Transverse colon (tissue), 4 donors: ENCODE measurements at regions not wholly inside any gene's neighbourhood (a gene's known extent, or its start where the extent isn't known, plus 50 kb on each side); places are given as distances from the start of the nearest gene placed in this dataset.

Experiments
- DNase-seq: peaks from one replicate; pipeline ENCODE4 v3.0.0-alpha.2; 2019
- H3K27ac ChIP-seq, 4 donors: fragments of 200-600 bp; sonication (generic); 2 replicates each; pipeline ENCODE4 v1.5.1; 2016 to 2018; ENCODE audit warnings: inconsistent platforms in 4 of 4
- H3K27me3 ChIP-seq: fragments of 200-600 bp; sonication (generic); 2 replicates; pipeline ENCODE4 v1.5.1; 2017; ENCODE audit warnings: inconsistent platforms
- H3K36me3 ChIP-seq, 4 donors: fragments of 200-600 bp; sonication (generic); 2 replicates each; pipeline ENCODE4 v1.5.1; 2017 to 2019; ENCODE audit warnings: inconsistent platforms in 4 of 4
- H3K4me1 ChIP-seq, 4 donors: fragments of 200-600 bp; sonication (generic); 2 replicates each; pipeline ENCODE4 v1.5.1; 2017 to 2020; ENCODE audit warnings: inconsistent platforms in 4 of 4
- H3K4me3 ChIP-seq, 4 donors: fragments of 200-600 bp; sonication (generic); 1 replicate in 1 of 4; 2 replicates in 3 of 4; pipeline versions ENCODE4 v1.5.1 to v1.6.1; 2017 to 2019; ENCODE audit warnings: inconsistent platforms in 4 of 4
- H3K9me3 ChIP-seq, 2 donors: fragments of 200-600 bp; sonication (generic); 2 replicates each; pipeline ENCODE4 v1.5.1; 2017 to 2019; ENCODE audit warnings: inconsistent platforms in 2 of 2
- EP300 ChIP-seq: sonication (generic); formaldehyde crosslinking; IDR thresholded peaks from one replicate; pipeline ENCODE4 v1.6.1; 2017; ENCODE audit warnings: antibody characterized with exemption, low read depth
- POLR2A ChIP-seq: fragments of 450-650 bp; IDR thresholded peaks from one replicate; pipeline ENCODE4 v1.6.1; 2016; ENCODE audit warnings: antibody characterized with exemption, mild to moderate bottlenecking, moderate library complexity
- POLR2AphosphoS5 ChIP-seq, 3 donors: sonication (generic); formaldehyde crosslinking; IDR thresholded peaks; one replicate each; pipeline ENCODE4 v1.6.1; 2016; ENCODE audit warnings: antibody characterized with exemption in 3 of 3
- WGBS, 2 donors: methylation state at CpG; one replicate each; pipeline ENCODE4 v1.1.5; 2018; ENCODE audit warnings: low coverage in 1 of 2; 5-methylcytosine and 5-hydroxymethylcytosine counted together
- in situ Hi-C, 4 donors: fragments of 200-750 bp; cut with MboI; loops; one replicate each; pipeline versions ENCODE4 v1.15.0 to v1.15.1; 2017; ENCODE audit warnings: low sequenced_read_pairs in 3 of 4, low pct_ligation_motif_present in 1 of 4, low pct_unique_long_range_greater_than_20kb in 1 of 4
- intact Hi-C: fragments of 100-400 bp; cut with DNase I; formaldehyde crosslinking; loops from one replicate; pipeline ENCODE4 v1.15.1; 2023; ENCODE audit warnings: low total_unique reads
- TF ChIP-seq, protein P1 (sequence below), 5 experiments: fragments of 200-600 bp in 3 of 5; fragments of 450-650 bp in 2 of 5; sonication (generic) in 3 of 5; IDR thresholded peaks; 1 replicate in 2 of 5; 2 replicates in 3 of 5; pipeline ENCODE4 v1.5.1; 2016 to 2017; ENCODE audit warnings: antibody characterized with exemption in 5 of 5, inconsistent platforms in 3 of 5, mild to moderate bottlenecking in 2 of 5, moderate library complexity in 1 of 5

DNA sequence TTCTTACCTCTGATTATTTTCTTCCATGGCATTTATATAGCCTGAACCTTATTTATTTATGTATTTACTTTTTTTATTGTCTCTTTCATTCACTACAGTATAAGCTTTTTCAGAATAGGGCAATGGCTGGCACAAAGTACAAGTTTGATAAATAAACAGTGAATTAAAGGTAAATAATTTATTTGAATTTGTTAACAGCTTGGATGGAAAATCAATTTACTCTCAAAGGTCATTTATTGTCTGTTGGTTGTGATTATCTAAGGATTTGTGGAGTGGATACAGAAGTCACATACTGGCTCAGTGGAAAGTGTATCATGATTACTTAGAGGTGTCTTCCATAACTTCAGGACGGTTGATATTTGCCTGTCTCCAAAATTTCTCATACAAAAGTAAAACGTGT, 2472.9 kb downstream of the PCDH7 start:
- no peaks in the 10 kb centered on the region for H3K36me3 ChIP-seq
- TF ChIP-seq POLR2A (no peak), EP300 (no peak)
- TF ChIP-seq, protein P1, sequence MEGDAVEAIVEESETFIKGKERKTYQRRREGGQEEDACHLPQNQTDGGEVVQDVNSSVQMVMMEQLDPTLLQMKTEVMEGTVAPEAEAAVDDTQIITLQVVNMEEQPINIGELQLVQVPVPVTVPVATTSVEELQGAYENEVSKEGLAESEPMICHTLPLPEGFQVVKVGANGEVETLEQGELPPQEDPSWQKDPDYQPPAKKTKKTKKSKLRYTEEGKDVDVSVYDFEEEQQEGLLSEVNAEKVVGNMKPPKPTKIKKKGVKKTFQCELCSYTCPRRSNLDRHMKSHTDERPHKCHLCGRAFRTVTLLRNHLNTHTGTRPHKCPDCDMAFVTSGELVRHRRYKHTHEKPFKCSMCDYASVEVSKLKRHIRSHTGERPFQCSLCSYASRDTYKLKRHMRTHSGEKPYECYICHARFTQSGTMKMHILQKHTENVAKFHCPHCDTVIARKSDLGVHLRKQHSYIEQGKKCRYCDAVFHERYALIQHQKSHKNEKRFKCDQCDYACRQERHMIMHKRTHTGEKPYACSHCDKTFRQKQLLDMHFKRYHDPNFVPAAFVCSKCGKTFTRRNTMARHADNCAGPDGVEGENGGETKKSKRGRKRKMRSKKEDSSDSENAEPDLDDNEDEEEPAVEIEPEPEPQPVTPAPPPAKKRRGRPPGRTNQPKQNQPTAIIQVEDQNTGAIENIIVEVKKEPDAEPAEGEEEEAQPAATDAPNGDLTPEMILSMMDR (IDR thresholded peaks at IDR 0.05), result no peak
- in situ Hi-C loops, result no loop called here

DNA sequence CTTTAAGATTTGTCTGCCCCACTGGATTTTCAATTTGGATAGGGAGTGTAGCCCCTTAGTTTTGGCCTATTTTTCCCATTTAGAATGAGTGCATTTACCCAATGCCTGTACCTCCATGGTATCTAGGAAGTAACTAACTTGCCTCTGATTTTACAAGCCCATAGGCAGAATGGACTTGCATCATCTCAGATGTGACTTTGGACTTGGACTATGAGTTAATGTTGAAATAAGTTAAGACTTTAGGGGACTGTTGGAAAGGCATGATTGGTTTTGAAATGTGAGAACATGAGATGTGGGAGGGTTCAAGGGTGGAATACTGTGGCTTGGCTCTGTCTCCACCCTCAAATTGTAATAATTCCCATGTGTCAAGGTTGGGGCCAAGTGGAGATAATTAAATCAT, 2480.2 kb downstream of the PCDH7 start:
- Histone ChIP-seq H3K4me3 (no peak overlapping the region), H3K27me3 (no peaks in the 10 kb centered on the region), H3K9me3 (no peaks in the 10 kb centered on the region), H3K36me3 (no peaks in the 10 kb centered on the region), H3K4me1 (no peaks in the 10 kb centered on the region), H3K27ac (no peak overlapping the region)
- DNase-seq, result no peak
- TF ChIP-seq, protein P1 (IDR thresholded peaks at IDR 0.05), result no peak
- no peak for TF ChIP-seq POLR2A
- no peak for TF ChIP-seq EP300
- no peak for TF ChIP-seq POLR2AphosphoS5 (IDR thresholded peaks at IDR 0.05)
- in situ Hi-C loops, result no loop called here
- intact Hi-C loops, result no loop called here

More for the DNA sequence above, 2472.9 kb downstream of the PCDH7 start:
- no peak overlapping the region for H3K27ac ChIP-seq
- no peaks in the 10 kb centered on the region for H3K4me1 ChIP-seq
- no peak overlapping the region for H3K4me3 ChIP-seq
- no peaks in the 10 kb centered on the region for H3K27me3 ChIP-seq
- WGBS, 2 donors, result 68 to 76% methylated on average over 2 of the region's 2 CpGs
- intact Hi-C loops, result no loop called here
- H3K9me3 ChIP-seq, result no peaks in the 10 kb centered on the region
- DNase-seq, result no peak

DNA sequence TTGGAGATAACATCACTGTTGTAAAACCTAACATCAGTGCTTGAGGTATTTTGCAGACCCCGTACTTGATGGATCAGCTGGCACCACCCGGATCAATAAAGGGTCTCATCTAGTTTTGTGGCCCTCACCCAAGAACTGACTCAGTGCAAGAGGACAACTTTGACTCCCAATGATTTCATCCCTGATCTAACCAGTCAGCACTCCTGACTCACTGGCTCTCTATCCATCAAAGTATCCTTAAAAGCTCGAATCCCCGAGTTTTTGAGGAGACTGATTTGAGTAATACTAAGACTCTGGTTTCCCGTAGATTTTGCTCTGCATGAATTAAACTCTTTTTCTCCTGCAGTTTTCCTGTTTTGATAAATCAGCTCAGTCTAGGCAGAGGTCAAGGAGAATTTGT, 2498.1 kb downstream of the PCDH7 start:
- Histone ChIP-seq H3K27me3 (no peaks in the 10 kb centered on the region), H3K9me3 (no peaks in the 10 kb centered on the region), H3K4me1 (no peaks in the 10 kb centered on the region), H3K36me3 (no peaks in the 10 kb centered on the region), H3K4me3 (no peak overlapping the region), H3K27ac (no peak overlapping the region)
- DNase-seq, result no peak
- WGBS, 2 donors, result 72 to 89% methylated on average over 3 to 5 of the region's 5 CpGs
- TF ChIP-seq POLR2AphosphoS5 (IDR thresholded peaks at IDR 0.05), result no peak
- TF ChIP-seq, protein P1 (IDR thresholded peaks at IDR 0.05), result no peak
- TF ChIP-seq EP300, result no peak
- TF ChIP-seq POLR2A, result no peak
- intact Hi-C loops (no loop called here), in situ Hi-C loops (no loop called here)

DNA sequence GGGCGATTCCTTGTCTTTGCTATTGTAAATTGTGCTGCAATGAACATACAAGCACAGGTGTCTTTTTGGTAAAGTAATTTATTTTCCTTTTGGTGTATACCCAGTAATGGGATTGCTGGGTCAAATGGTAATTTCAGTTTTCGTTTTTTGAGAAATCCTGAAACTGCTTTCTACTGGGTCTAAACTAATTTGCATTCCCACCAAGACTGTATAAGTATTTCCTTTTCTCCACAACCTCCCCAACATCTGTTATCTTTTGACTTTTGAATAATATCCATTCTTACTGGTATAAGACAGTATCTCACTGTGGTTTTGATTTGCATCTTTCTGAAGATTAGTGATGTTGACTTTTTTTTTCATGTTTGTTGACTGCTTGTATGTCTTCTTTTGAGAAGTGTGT, 2506.0 kb downstream of the PCDH7 start:
- WGBS, 2 donors, result 49 to 53% methylated on average over 2 of the region's 2 CpGs
- in situ Hi-C loops, result no loop called here
- no peak for TF ChIP-seq POLR2A
- no peak for TF ChIP-seq POLR2AphosphoS5 (IDR thresholded peaks at IDR 0.05)
- TF ChIP-seq, protein P1 (IDR thresholded peaks at IDR 0.05), result no peak
- no peak for TF ChIP-seq EP300

More for the DNA sequence above, 2506.0 kb downstream of the PCDH7 start:
- no peak for DNase-seq
- H3K9me3 ChIP-seq, result no peaks in the 10 kb centered on the region
- intact Hi-C loops, result no loop called here
- H3K4me3 ChIP-seq, result no peak overlapping the region
- H3K4me1 ChIP-seq, result no peaks in the 10 kb centered on the region
- H3K27ac ChIP-seq, result no peak overlapping the region
- no peaks in the 10 kb centered on the region for H3K27me3 ChIP-seq
- H3K36me3 ChIP-seq, result no peaks in the 10 kb centered on the region
